ENCODE measurements at regions not wholly inside any gene's neighbourhood (a gene's known extent, or its start where the extent isn't known, plus 50 kb on each side); places are given as distances from the start of the nearest gene placed in this dataset.

GRCh38 chr2:180743401-180743800 lies 237.0 kb upstream of the UBE2E3 start:
- TF ChIP-seq POLR2A (IDR thresholded peaks at IDR 0.05) (no peak), CTCF (IDR thresholded peaks at IDR 0.05) (no peak)
- H3K27ac ChIP-seq: no peak overlapping the region
- intact Hi-C loops (cut with DNase I; ENCODE audit: low total_unique reads): no loop called here
- H3K36me3 ChIP-seq: no peaks in the 10 kb centered on the region
- H3K4me1 ChIP-seq: no peaks in the 10 kb centered on the region
- no peaks in the 10 kb centered on the region for H3K9me3 ChIP-seq
- no peaks in the 10 kb centered on the region for H3K27me3 ChIP-seq
- no peak for DNase-seq
- no peak overlapping the region for H3K4me3 ChIP-seq

- no peak for DNase-seq
- Histone ChIP-seq H3K36me3 (no peaks in the 10 kb centered on the region), H3K27me3 (no peaks in the 10 kb centered on the region), H3K27ac (no peak overlapping the region), H3K4me3 (no peak overlapping the region), H3K9me3 (no peaks in the 10 kb centered on the region), H3K4me1 (no peaks in the 10 kb centered on the region)
- TF ChIP-seq POLR2A (IDR thresholded peaks at IDR 0.05): no peak
- no peak for TF ChIP-seq CTCF (IDR thresholded peaks at IDR 0.05)
- intact Hi-C loops (cut with DNase I; ENCODE audit: low total_unique reads): no loop called here
Observed at GRCh38 chr2:180742801-180743200, 237.6 kb upstream of the UBE2E3 start.

- H3K27ac ChIP-seq: no peak overlapping the region
- H3K36me3 ChIP-seq: no peaks in the 10 kb centered on the region
- DNase-seq: no peak
- no peaks in the 10 kb centered on the region for H3K4me1 ChIP-seq
- no peak overlapping the region for H3K4me3 ChIP-seq
- intact Hi-C loops (cut with DNase I; ENCODE audit: low total_unique reads): no loop called here
- no peaks in the 10 kb centered on the region for H3K9me3 ChIP-seq
- no peaks in the 10 kb centered on the region for H3K27me3 ChIP-seq
- TF ChIP-seq POLR2A (IDR thresholded peaks at IDR 0.05): no peak
Observed at GRCh38 chr2:180739070-180739469, 241.3 kb upstream of the UBE2E3 start.

- no peak for DNase-seq
- Histone ChIP-seq H3K27me3 (no peaks in the 10 kb centered on the region), H3K9me3 (no peaks in the 10 kb centered on the region), H3K36me3 (no peaks in the 10 kb centered on the region), H3K27ac (no peak overlapping the region), H3K4me1 (no peaks in the 10 kb centered on the region), H3K4me3 (no peak overlapping the region)
- intact Hi-C loops (cut with DNase I; ENCODE audit: low total_unique reads): no loop called here
- TF ChIP-seq POLR2A (IDR thresholded peaks at IDR 0.05) (no peak), CTCF (IDR thresholded peaks at IDR 0.05) (no peak)
Observed at GRCh38 chr2:180735799-180736198, 244.6 kb upstream of the UBE2E3 start.

- no peaks in the 10 kb centered on the region for H3K36me3 ChIP-seq
- DNase-seq: no peak
- no peaks in the 10 kb centered on the region for H3K4me1 ChIP-seq
- no peaks in the 10 kb centered on the region for H3K9me3 ChIP-seq
- intact Hi-C loops (cut with DNase I; ENCODE audit: low total_unique reads): no loop called here
- H3K27me3 ChIP-seq: no peaks in the 10 kb centered on the region
- no peak overlapping the region for H3K4me3 ChIP-seq
- H3K27ac ChIP-seq: no peak overlapping the region
- TF ChIP-seq POLR2A (IDR thresholded peaks at IDR 0.05): no peak
- no peak for TF ChIP-seq CTCF (IDR thresholded peaks at IDR 0.05)
Observed at GRCh38 chr2:180734382-180734781, 246.0 kb upstream of the UBE2E3 start.

GRCh38 chr2:180733330-180733729 lies 247.1 kb upstream of the UBE2E3 start:
- intact Hi-C loops (cut with DNase I; ENCODE audit: low total_unique reads): no loop called here
- no peaks in the 10 kb centered on the region for H3K4me1 ChIP-seq
- no peak for TF ChIP-seq POLR2A (IDR thresholded peaks at IDR 0.05)
- TF ChIP-seq CTCF (IDR thresholded peaks at IDR 0.05): no peak
- no peaks in the 10 kb centered on the region for H3K27me3 ChIP-seq
- no peaks in the 10 kb centered on the region for H3K36me3 ChIP-seq
- no peak for DNase-seq
- no peak overlapping the region for H3K4me3 ChIP-seq
- no peak overlapping the region for H3K27ac ChIP-seq
- no peaks in the 10 kb centered on the region for H3K9me3 ChIP-seq
